Smooth muscle cell of the brain vasculature (primary cell): ENCODE measurements at regions not wholly inside any gene's neighbourhood (a gene's known extent, or its start where the extent isn't known, plus 50 kb on each side); places are given as distances from the start of the nearest gene placed in this dataset.

ENCODE experiments used
- DNase-seq: peaks from one replicate; pipeline ENCODE4 v3.0.0-alpha.2; 2012; ENCODE audit warnings: low read depth, low spot score

DNA sequence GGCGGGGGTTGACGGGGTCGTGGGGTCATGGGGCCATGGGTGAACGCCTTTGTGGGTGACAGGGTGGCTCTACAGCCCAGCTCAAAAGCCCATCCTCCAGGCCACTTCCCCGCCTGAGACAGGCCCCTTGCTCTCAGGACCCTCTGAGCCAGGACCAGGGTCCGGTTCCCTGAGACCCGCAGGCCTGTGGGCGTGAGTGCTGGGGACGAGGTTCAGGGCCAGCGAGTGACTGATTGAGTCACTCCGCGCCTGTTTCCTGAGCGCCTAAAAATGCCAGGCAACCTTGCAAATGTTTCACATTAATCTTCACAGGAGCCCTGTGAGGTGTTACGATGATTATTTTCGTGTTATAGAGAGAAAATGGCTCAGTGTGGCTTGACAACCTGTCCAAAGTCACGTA is 97.8 kb downstream of the ZNF674 start:
- DNase-seq = no peak

DNA sequence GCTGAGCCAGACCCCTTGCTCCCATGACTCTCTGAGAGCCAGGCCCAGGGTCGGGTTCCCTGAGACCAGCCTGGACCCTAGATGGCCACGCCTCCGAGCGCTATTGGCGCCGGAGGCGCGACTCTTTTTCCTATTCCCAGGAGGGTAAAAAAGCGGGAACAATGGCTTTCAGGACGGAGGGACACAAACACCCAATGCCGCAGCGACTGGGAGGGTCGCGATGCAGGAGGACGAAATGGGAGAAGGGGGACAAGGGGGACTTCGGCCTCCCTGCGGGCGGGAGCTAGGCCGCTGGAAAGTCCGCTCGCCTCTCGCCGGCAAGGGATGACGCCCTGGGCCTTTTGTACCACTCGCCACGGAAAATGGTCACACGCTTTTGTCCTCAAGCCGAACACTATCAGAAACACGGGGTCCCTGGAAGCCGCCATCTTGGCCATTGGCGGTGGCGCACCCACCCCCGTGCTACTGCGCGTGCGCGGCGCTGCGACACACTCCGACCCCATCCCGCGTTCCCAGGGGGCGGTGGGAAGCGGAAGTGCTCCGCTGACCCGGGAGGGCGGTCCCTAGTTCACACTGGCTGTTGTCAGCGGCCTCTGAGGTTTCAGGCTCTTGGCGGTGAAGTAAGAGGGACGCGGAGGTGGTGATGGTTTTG is 98.4 kb downstream of the ZNF674 start:
- peak; percentile 20 for DNase-seq

DNA sequence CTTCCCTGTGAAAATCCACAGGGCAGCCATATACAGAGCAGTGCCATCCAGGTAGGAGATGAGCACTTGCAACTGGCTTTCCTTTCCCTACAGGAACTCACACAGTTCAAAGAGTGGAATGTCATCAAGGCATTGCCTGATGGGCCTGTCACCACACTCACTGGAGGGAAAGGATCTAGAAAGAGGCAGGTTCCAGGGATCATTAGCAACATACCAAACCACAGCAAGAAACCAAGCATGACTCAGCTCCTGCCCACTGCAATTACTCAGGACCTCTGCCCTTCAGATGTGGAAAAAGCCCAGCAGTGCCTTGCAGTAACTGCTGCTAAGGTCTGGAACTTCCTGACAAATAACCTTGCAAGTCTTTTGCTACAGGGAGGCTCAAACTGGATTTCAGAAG is 101.2 kb downstream of the ZNF674 start:
- peak; percentile 13 for DNase-seq

DNA sequence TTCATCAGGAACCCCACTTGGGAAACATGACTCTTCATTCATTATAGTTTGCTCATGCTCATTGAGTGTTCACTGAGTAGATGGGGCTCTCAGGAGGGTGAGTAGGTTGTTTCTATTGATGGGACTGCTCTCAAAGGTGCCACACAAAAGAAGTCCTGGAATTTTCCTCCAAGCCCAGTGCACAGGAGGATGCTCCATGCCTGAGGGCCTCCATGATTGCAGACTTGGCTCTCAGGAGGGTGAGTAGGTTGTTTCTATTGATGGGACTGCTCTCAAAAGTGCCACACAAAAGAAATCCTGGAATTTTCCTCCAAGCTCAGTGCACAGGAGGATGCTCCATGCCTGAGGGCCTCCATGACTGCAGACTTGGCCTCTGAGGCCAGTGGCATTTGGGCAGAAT is 108.5 kb downstream of the ZNF674 start:
- no peak for DNase-seq

DNA sequence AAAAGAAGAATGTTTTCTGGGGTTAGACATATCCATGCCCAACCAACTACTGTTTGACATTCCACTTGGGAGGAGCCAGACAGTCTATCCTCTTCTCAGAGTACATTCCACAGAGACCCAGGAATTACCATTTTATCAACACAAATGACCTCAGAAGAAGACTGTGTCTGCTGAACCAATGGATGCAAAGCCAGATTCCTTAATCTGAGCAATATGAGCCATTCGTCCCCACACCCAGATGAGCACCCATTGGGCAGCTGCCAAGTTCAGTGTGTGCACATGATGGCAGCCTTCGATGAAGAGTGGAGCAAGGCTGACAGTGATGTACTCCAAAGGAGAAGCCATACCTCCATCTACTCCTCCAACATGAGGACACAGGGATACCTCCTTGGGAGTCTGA is 111.3 kb downstream of the ZNF674 start:
- no peak for DNase-seq

DNA sequence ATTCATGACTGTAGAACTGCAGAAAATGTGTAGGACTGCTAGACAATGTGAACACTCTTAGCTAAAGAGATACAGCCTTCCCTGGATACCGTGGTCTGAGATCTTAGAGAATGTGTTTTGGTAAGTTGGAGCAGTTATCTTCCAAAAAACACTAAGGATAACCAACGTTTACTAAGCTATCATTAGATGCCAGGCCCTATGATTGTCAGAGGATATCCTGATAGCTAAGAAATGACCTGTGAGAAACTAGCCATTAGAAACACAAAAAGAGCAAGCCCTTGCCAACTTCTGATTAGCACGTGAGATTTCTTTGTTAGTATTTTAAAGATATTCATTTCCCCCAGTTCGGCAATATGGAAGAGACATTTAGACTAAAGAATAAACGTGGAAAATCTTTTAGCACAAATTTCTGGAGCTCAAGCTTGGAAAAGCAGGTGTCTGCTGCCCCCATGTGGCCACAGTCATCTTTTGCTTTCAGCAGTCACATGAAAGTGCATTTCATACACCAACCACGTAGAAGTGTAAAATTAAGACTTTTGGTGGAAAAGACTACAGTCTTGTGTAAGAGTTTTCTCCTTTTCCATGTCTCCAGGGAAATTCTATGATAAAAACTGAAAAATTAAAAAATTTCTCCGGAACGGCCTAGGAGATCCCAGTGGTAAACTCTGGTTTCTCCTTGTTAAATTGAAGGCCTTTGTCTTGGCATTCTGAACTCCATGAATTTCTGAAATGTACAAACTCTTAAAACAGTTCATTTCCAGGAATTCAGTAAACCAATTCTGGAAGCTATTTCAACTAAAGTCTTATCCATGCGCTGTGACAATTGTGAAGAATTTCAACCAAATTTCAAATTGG is 136.4 kb downstream of the ZNF674 start:
- peak; percentile 43 for DNase-seq

DNA sequence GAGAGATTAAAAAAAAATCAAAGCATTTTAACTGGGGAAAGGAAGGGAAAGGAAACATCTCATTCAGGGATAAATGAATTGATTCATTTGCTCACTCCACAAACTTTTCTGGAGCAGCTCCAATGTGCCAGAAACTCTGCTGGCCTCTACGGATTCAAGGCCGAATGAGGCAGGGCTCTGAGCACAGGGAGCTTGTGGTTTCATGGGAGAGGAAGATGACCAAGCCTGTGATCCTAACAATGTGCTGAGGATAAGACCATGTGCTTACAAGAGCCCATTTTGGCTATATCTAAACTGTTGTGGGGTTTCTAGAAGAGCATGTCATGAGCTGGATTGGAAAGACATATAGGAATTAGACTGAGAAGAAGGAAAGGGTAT is 137.5 kb downstream of the ZNF674 start:
- DNase-seq = no peak

DNA sequence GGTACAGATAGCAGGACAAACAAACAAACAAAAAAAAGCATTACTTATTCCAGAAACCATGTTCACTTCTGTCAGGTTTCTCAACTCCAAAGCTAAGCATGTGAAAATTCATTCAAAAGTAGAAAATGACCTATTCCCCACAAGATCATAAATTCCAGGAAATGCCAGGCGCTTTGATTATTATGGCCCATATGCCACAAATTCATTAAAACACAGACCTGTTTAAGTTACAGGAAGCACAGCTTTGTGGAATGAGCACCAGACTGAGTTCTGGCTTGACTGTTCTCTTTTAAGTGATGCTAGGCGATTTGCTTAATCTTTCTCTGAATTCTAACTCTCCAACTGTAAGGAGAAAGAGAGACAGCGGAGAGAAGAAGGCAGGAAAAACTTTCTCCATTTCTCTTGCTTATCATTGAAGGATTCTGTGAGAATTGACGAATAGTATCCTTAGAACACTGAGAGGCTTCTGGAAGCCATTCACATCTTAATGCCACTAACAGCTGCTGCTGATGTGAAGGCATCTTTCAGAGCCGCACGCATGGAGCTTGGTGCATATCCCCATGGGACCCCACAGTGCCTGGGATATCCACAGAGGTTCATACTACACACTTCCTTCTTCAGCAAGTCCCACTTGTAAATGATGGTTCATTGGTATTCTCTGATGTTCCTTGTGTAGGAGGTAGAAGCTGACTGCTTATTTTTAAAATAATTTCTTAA is 138.0 kb downstream of the ZNF674 start:
- no peak for DNase-seq

DNA sequence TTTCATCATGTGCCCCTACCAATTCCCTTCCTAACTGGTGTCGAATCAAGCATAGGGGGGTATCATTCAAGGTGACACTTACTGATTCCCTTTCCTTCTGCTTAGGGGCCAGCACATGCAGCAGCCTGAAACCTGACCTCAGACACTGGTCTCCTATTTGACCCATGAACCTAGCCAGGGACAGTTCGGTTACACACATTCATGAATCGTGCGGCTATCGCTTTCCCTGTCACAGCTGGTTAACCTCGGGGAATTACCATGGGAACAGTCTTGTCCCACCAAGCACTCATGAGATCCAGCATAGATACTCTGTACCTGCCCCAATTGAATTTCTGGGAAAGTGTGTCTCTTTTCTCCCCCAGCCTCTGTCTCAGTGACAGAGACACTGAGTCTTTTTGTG is 140.4 kb downstream of the ZNF674 start:
- DNase-seq = no peak

DNA sequence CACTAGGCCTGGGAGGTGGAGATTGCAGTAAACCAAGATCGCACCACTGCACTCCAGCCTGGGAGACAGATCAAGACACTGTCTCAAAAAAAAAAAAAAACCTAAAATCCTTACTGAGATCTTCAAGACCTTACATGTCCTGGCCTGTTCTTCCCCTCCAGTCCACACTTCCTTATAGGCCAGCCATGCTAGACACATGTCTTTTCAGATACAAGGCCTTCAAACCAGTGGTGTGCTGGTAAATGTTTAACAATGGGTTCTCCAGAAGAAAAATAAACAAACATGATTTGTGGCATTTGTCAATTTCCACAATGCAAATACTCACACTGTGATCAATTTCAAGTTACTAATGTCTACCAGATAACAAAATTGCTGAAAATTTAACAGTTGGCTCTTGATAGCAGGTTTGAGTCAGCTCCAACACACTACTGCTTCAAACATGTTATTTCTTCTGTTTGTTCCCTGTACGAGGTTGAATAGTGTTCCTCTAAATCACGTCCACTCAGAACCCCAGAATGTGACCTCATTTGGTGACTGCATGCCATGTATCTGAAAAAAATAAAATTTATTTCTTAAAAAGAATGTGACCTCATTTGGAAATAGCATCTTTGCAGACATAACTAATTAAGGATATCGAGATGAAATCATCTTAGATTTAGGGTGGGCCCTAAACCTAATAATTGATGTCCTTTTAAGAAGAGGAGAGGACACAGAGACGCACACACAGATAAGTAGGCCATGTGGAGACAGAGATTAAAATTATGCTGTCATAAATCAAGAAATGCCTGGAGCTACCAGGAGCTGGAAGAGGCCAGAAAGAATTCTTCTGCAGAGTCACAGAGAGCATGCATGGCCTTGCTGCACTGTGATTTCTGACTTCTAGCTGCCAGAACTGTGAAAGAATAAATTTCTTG is 144.4 kb downstream of the ZNF674 start:
- DNase-seq = no peak

DNA sequence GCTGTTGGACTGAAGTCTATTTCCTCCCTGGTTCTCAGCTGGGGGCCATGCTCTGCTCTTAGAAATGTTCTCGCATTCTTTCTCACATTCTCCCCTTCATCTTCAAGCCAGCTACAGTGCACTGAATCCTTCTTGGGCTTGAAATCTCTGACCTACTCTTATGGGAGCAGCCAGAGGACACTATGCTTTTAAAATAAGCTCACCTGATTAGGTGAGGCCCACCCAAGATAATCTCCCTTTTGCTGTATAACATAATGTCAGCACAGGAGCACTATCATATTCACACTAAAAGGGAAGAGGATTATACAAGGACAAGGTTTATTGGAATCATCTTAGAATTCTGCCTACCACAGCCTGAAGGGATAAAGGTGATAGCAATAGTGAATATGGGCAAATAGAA is 146.3 kb downstream of the ZNF674 start:
- no peak for DNase-seq

DNA sequence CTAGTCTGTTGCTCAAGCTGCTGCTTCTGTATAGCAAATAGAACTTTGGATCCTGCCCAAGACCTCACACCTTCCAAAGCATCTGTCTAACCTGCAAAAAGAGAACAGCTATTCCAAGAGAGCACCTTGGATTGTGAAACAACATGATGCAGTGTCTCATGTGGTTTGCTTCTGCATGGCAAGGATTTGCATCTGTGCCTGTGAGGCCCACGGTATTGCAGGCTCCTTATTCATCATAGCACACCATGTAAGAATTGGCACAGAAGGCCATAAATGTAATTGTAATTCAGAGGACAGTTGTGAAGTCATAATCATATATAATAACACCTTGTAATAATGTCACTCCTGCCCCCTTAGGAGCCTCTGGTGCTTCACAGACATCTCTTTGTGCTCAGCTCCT is 147.1 kb downstream of the ZNF674 start:
- no peak for DNase-seq

DNA sequence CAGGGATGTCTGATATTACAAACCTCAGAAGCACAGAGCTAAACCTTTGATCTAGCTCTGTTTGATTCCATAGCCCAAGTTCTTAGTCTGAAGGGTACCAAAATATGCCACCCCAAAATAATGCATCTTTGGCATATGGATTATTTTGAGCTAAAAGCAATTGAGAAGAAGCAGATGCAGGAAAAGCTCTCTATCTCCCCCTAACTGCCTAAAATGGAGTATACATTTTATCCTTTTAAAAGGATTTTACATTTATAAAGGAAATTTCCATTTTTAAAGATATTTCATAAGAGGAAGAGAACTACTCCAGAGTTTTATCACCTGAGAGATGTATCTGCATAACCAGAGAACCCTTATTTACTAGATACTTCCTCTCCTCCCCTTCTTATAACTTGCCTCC is 158.7 kb downstream of the ZNF674 start:
- no peak for DNase-seq

DNA sequence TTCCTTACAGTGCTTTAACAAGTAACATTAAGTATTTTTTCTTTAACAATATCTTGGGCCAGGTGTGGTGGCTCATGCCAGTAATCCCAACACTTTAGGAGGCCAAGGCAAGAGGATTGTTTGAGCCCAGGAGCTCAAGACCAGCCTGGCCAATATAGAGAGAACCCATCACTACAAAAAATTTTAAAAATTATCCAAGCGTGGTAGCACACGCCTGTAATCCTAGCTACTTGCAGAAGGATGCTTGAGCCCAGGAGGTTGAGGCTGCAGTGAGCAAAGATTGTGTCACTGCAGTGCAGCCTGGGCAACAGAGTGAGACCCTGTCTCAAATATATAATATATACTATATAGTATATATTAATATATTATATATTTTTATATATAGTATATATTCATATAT is 162.2 kb downstream of the ZNF674 start:
- DNase-seq = no peak

DNA sequence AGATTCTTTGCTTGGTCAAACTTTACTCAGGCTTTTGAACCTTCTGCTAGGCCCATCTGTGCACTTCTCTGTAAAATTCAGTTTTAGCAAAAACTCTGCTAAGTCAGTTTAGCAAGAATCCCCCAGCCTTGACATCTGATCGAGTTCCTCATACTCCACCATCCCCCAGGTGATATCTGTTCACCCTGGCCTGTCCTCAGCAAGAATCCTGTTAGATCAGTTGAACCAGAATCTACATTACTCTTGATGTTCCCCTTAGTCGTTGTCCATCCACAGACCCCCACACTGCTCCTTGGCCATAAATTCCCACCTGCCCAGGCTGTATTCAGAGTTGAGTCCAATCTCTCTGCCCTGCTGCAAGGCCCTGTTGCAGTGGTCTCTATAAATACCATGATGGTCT is 162.6 kb downstream of the ZNF674 start:
- no peak for DNase-seq

DNA sequence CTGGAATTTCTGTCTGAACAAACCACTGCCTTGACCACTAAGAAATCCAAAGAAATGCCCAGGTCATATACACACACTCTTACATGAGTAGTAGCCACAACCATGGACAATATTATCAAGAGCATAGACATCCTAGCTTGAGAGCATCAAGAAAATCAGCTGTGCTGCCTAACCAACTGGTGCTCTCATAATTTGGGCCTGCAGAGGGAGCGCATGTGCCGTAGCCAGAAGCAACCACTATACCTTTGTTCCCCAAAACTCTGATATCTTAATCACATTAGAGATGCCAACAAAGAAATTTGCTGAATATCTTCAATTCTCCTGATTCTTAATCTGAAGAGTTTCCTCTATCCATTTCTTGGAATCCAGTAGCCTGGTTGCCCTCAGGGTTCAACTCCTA is 163.6 kb downstream of the ZNF674 start:
- DNase-seq = no peak

DNA sequence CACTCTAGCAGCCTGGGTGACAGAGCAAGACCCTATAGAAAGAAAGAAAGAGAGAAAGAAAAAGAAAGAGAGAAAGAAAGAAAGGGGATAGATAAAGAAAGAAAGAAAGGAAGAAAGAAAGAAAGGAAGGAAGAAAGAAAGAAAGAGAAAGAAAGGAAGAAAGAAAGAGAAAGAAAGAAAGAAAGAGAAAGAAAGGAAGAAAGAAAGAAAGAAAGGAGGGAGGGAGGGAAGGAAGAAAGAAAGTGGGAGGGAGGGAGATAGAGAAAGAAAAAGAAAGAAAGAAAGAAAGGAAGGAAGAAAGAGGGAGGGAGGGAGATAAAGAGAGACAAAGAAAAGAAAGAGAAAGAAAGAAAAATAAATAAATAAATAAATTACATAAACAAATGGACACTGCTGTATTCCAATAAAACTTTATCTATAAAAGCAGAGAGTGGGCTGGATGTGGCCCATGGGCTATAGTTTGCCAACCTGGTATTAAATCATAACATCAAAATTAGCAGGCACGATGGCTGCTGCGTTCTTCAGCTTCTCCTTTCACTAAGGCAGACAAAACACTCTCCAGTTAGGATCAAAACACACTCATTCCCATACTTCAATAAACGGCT is 165.0 kb downstream of the ZNF674 start:
- no peak for DNase-seq

DNA sequence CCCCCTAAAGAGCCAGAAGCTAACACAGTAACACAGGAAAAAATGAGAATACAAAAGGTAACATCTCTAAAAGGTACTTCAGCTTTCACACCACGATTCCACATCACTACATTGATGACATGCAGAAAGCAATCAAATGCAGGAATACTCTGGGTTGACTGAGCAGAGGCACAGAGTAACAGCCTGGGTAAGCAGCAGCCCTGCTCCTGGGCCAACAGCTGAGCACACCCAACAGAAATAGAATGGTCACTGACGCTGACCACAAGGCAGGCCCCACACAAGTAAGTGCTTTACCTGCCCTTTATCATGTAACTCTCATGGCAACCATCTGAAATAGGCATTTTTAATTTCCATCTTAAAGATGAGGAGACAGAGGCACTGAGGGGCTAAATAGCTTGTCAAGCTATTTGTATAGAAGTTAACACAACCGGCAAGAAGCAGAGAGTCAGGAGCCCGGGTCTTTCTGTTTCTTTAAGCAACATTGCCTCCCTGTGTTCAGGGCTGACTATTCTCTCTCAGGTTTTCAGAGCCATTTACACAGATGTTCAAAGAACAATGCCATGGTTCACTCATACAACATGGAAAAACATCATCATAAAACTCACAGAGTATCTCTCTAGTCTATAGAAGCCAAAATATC is 168.9 kb downstream of the ZNF674 start:
- peak; percentile 24 for DNase-seq

DNA sequence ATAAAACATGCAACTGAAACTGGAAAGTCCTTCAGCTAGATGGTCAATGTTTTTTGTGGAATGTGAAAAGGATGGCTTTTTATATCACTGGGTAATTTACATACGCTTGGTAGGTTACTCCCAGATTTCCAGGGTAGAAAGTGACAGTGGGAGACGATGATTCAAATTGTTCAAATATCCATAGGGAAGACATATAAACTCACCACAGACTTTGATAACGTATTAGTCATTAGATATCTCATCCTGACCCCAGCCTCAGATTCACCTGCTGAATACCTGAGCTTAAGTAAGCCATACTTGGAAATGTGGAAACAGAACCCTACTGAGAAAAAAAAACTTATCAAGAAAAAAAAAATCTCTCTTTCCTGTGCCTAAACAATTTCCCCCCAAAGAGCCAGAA is 169.4 kb downstream of the ZNF674 start:
- no peak for DNase-seq

DNA sequence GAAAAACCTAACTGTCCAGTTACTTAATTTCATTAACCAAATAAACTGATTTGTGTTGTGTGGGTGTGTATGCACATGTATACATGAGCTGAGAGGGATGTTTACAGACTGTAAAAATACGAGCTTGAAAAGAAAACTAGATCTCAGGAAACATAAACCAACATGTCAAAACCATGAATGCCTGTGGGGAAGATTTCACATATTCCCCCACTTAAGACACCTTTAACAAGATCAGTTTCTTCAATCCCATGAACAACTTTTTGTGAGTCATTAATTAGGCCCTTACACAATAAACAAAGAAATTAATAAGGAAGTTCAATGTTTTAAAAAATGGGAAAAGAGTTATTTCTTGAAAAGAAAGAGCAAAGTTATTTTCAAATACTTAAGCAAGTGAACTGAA is 170.8 kb downstream of the ZNF674 start:
- DNase-seq = no peak

DNA sequence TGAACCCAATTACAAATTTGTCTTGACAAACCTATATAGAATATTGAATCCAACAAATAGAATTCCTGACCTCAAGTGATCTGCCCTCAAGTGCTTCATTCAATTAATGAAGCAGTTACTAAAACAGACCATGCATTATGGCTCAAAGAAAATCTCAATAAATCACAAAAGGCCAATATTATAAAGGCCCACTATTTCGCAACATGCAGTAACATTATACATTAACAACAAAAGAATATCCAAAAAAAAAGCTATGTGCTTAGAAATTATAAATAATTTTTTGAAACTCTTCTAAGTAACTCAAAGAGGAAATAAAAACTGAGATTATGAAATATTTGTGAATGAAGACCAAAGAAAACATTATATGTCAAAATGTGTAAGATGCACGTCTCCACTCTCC is 177.7 kb downstream of the ZNF674 start:
- DNase-seq = no peak
